NCI-H510A treated with DMSO at 0.1 percent for 48 hours (cell line): ENCODE measurements at regions not wholly inside any gene's neighbourhood (a gene's known extent, or its start where the extent isn't known, plus 50 kb on each side); places are given as distances from the start of the nearest gene placed in this dataset.
"Not testable (repeated sequence)": the region's sequence is repeated elsewhere in the genome, so short reads cannot be mapped to it uniquely, and the experiment has no call there.

ENCODE experiments used
- DNase-seq: peaks from one replicate; lab custom pipeline; 2025; lab: John Stamatoyannopoulos, UW

DNA sequence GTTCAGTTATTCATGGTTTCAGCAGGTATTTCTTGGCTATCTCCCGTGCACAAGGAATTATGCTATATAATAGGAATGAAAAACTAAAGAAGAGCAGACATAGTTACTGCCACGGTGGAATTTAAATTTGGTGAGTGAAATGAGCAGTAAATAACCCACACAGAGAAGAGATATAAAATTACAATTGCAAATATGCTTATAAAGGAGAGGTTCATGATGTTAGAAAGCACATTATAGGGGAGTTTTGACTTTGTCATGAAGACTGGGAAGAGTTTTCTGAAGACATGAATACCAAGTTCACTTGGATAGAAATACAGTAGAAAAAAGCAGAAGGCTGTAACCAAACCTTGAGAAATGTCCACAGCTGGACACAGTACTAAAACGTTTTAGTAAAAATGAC lies 712.0 kb upstream of the AADAT start:
- no peak for DNase-seq

DNA sequence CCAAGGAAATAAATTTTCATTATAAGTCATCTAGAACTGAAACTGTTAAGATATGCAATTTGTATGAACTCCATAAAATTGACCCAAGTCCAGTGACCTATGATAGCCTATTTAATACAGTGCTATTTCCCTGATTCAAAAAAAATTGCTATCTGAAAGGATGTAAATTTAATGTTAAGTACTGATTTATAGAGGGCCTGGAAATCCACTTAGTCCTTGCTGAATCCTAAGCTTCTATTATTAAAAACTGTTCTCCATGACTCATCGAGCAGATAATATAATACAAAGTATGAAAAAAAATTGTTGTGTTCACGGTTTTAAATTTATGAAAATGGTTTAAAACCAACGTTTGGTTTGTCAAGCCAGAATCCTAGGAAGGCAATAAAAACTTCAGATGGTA lies 704.8 kb upstream of the AADAT start:
- no peak for DNase-seq

DNA sequence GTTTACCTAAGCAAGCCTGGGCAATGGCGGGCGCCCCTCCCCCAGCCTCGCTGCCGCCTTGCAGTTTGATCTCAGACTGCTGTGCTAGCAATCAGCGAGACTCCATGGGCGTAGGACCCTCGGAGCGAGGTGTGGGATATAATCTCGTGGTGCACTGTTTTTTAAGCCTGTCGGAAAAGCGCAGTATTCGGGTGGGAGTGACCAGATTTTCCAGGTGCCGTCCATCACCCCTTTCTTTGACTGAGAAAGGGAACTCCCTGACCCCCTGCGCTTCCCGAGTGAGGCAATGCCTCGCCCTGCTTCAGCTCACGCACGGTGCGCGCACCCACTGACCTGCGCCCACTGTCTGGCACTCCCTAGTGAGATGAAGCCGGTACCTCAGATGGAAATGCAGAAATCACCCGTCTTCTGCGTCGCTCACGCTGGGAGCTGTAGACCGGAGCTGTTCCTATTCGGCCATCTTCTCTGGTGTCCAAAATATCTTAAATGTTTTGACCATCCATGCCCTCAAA lies 698.8 kb upstream of the AADAT start:
- DNase-seq: not testable (repeated sequence)

DNA sequence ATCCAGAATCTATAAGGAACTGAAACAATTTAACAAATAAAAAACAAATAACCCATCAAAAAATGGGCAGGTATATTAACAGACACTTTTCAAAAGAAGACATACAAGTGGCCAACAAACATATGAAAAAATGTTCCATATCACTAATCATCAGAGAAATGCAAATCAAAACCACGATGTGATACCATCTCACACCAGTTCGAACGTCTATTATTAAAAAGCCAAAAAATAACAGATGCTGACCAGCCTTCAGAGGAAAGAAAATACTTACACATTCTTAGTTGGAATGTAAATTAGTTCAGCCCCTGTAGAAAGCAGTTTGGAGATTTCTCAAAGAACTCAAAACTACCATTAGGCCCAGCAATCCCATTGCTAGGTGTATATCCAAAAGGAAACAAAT lies 687.9 kb upstream of the AADAT start:
- DNase-seq: no peak

GRCh38 chr4:170776983-170777382 lies 687.2 kb upstream of the AADAT start:
- DNase-seq: no peak

- DNase-seq: no peak
Measured at GRCh38 chr4:170775851-170776250, 686.1 kb upstream of the AADAT start.

DNA sequence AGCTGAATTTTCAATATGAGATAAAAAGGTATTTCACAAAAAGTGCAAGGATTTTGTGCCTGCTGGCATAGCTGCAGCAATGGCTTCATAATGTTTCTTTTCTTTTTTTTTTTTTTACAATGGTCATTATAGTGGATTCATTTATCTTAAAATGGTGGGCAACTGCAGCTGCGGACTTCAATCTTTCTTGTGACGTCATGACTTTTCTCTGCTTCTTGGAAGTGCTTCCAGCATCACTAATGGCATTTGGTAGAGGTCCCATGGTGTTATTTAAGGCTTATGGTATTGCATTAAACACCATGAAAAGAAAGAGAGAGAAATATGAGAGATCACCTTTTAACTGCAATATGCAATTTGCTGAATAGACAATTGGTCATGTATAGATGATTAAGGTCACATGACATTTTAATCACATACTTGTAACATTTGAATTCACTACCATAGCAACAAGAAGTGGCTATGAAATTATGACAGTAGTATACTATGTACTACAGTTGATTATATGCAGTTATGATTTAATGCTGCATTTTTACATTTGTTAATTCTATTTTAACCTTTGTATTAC lies 684.0 kb upstream of the AADAT start:
- no peak for DNase-seq

DNA sequence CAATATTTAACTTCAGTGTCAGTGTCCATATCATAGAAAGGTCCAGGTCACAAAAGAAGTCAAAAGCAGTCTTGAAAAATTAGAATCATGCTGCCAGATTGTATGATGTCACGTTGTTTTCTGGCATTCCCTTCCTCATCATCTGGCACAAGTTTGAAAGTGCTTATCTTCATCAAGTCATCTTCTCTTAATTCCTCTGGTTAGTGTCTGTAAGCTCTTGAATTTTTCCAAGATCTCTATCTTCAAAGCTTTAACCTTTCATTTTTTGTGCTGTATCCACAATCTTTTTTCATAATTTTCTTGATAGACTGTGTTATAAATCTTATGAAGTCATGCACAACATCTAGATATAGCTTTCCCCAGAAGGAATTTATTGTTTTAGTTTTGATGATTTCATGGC lies 682.7 kb upstream of the AADAT start:
- no peak for DNase-seq

DNA sequence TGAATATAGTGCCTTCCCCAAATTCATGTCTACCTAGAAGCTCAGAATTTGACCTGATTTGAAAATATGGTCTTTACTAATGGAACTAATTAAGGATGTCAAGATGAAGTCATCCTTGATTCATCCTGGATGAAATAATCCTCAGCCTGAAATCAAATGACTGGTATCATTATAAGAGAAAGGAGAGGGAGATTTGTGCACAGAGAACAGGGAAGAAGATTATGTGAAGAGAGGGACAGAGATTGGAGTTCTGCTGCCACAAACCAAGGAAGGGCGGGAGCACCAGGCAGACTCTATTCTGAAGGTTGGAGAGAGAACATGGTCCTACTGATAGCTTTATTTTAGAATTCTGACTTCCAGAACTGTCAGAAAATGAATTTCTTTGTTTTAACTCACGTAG lies 680.9 kb upstream of the AADAT start:
- DNase-seq: no peak

DNA sequence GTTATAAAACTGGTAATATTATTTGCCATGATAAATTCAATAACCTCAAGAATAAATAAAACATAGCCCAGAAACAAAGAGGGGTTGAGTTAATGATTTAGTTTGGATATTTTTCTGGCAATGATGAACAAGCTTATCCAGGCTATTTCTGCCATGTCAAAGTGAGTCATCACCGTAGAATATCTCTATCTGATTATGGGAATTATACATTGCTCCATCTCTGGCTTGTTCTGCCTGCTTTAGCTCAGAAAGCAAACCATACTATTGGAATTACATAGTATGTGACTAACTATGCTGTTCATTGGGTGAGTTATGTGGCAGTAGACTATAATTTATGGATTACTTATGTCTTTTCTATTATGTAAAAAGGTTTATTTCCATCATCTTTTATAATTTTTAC lies 680.1 kb upstream of the AADAT start:
- no peak for DNase-seq

GRCh38 chr4:170758988-170759387 lies 669.2 kb upstream of the AADAT start:
- DNase-seq: no peak

DNA sequence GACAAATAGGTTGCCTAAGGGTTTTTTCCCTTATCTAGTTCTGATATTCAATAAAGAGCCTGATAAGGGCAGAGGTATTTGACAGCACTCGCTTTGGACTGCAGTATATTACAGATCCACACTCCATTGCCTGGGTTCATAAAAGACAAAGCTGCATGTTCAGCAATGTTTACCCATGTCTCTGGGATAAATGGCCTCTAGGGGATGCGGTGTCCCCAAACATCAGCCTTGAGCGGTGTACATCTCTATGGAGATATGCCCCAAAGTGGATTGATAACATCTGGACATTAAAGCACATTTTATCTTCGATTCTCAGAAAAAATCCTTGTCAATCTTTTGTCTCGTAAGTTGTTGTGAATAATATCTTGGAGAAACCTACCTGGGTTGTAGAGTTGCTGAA lies 660.8 kb upstream of the AADAT start:
- no peak for DNase-seq

- no peak for DNase-seq
Measured at GRCh38 chr4:170748975-170749374, 659.2 kb upstream of the AADAT start.

GRCh38 chr4:170743633-170744032 lies 653.9 kb upstream of the AADAT start:
- DNase-seq: no peak

DNA sequence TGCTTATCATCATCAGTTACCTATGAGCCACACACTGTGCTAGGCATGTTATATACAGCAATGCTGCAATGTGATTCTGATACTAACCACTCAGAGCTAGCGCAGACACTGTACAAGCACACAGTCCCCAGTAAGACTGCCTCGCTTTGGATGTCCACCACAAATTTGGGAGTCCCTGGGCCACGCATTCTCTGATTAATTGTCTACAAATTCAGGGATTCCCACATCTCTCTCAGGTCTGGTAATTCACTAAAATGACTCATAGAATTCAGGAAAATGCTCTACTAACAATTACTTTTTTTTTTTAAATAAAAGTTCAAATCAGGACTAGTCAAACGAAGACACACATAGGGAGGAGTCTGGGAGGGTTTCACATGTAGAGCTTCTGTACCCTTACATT lies 652.1 kb upstream of the AADAT start:
- DNase-seq: no peak

GRCh38 chr4:170736710-170737109 lies 647.0 kb upstream of the AADAT start:
- DNase-seq: no peak

DNA sequence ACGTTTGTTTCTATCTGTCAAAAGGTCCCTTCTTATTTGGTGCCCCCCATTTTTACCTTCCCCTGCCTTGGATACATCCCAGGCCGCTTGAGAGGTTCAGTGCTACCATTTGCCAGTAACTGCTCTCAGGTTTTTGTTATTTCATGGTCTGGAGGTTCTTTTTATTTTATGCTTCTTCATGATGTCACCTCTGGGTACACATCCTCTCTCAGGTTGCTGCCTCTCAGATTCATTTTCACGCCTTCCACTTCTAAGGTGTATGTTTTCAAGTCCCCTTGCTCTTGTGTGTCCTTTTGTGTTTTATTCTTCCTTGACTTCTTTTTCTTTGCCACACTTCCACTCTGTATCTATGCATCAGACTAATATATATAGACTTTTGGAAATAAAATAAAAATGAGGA lies 640.1 kb upstream of the AADAT start:
- no peak for DNase-seq

DNA sequence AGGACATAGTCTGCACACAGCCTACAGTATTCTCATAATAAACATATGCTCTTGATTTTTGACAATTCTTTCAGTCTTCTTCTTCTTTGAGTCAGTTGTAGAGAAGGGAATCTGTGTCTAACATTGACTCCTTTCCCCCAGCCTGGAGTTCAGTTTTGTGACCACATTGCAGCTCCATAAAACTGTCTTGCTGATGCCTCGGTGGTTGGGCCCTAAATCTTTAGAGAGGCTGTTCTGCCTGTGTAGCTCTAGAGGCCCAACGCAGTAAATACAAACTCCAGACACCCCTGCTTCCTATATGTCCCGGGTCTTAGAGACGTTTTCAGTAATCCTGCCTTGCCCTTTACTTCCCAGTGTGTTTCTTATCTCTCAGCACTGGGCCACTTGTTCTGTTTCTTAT lies 639.5 kb upstream of the AADAT start:
- DNase-seq: no peak

DNA sequence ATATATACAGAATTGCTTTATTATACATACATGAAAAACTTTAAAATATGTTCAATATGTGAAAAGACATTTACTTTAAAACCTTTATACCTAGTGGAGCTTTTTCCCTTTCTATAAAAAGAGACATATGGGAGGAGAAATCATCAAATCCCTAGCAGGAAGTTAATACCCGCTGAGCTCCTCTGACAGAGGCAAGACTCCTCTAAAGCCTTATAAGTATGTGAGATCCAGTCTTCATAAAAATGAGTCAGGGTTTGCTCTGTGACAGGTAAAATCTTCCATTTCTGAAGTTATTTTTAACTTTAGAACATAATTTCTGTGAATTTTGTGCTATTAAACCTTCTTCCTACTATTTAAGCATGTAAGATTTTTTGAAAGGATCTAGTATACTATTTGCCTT lies 634.4 kb upstream of the AADAT start:
- no peak for DNase-seq

GRCh38 chr4:170723171-170723570 lies 633.4 kb upstream of the AADAT start:
- DNase-seq: no peak

GRCh38 chr4:170721812-170722373 lies 632.1 kb upstream of the AADAT start:
- no peak for DNase-seq

GRCh38 chr4:170716868-170717267 lies 627.1 kb upstream of the AADAT start:
- DNase-seq: no peak

GRCh38 chr4:170705907-170706306 lies 616.2 kb upstream of the AADAT start:
- no peak for DNase-seq

GRCh38 chr4:170700064-170700463 lies 610.3 kb upstream of the AADAT start:
- no peak for DNase-seq
